ENCODE measurements at regions not wholly inside any gene's neighbourhood (a gene's known extent, or its start where the extent isn't known, plus 50 kb on each side); places are given as distances from the start of the nearest gene placed in this dataset.

DNA sequence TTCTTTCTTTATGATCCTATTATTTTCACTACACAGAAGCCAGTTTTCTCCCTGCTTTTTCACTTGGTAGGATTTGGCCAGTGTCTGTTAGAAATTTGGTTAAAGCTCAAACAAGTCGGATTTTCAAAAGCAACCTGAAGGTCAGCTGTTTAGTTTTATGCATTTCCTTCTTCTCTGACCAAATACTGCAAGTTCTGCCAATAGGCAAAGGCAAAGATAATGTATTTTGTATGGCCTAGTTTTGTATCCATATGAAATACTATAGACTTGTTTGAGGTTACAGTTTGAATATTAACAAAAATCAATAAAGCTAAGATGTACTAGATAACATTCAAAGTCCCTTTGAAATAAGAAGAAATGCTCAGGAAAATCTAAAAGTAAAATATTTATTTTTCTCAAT lies 439.4 kb downstream of the TRIML1 start:
- H3K4me1 Mint-ChIP-seq = no peaks in the 10 kb centered on the region
- H3K4me3 Mint-ChIP-seq = no peak overlapping the region
- no peak for TF ChIP-seq CTCF (IDR thresholded peaks at IDR 0.05; ENCODE audit: unreplicated experiment)
- H3K27ac Mint-ChIP-seq = no peak overlapping the region
- no peaks in the 10 kb centered on the region for H3K36me3 Mint-ChIP-seq
- peaks cover 3% of the 10 kb centered on the region for H3K9me3 Mint-ChIP-seq
- no peaks in the 10 kb centered on the region for H3K27me3 Mint-ChIP-seq (ENCODE audit: low read depth)
- DNase-seq (ENCODE audit: low spot score in 2 of 2, unreplicated experiment in 2 of 2) = no peak

DNA sequence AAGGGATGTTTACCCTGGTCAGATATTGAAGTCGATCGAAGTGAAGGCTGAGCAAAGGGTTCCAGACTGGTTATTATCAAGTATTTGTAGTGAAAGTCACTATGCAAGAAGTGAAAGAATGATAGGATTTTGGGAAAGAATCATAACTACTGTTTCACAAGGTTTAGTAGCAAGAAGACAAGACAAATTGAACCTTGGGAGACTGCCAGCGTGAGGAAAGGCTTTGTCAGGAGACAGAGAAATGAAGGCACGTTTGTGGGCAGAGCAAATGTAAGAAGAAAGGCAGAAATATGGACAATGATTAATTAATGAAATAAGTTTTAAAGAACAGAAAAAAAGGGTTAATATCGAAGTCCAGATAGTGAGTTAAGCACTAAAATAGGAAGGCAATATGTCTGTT lies 456.8 kb downstream of the TRIML1 start:
- Mint-ChIP-seq H3K9me3 (peaks cover 11% of the 10 kb centered on the region), H3K27me3 (ENCODE audit: low read depth) (no peaks in the 10 kb centered on the region), H3K4me3 (no peak overlapping the region), H3K36me3 (no peaks in the 10 kb centered on the region), H3K4me1 (peaks cover 16% of the 10 kb centered on the region), H3K27ac (no peak overlapping the region)
- DNase-seq (ENCODE audit: low spot score in 2 of 2, unreplicated experiment in 2 of 2) = no peak
- no peak for TF ChIP-seq CTCF (IDR thresholded peaks at IDR 0.05; ENCODE audit: unreplicated experiment)

DNA sequence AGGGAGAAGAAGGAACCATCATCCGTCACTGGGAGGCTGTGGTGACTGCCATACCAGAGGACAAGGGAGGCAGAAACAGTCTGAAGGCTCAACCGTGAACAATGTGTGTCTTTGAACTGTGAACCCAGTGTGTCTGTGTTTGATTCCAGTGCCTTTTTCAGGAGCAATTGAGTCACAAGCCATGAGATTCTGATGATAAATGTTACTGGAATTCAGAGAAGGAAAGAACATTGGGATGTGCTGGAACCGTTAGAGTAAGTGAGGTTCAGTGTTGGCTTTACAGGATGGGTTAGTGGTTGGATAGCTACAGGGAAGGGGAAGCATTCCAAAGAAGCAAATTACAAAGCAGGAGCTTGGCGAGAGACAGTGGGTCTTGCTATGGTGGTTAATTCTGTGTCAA lies 464.4 kb downstream of the TRIML1 start:
- no peaks in the 10 kb centered on the region for H3K36me3 Mint-ChIP-seq
- no peak overlapping the region for H3K4me3 Mint-ChIP-seq
- H3K4me1 Mint-ChIP-seq = peaks cover 1% of the 10 kb centered on the region
- H3K27me3 Mint-ChIP-seq (ENCODE audit: low read depth) = peaks cover 2% of the 10 kb centered on the region
- no peak overlapping the region for H3K27ac Mint-ChIP-seq
- no peak for DNase-seq (ENCODE audit: low spot score in 2 of 2, unreplicated experiment in 2 of 2)
- TF ChIP-seq CTCF (IDR thresholded peaks at IDR 0.05; ENCODE audit: unreplicated experiment) = no peak
- peaks cover 15% of the 10 kb centered on the region for H3K9me3 Mint-ChIP-seq

DNA sequence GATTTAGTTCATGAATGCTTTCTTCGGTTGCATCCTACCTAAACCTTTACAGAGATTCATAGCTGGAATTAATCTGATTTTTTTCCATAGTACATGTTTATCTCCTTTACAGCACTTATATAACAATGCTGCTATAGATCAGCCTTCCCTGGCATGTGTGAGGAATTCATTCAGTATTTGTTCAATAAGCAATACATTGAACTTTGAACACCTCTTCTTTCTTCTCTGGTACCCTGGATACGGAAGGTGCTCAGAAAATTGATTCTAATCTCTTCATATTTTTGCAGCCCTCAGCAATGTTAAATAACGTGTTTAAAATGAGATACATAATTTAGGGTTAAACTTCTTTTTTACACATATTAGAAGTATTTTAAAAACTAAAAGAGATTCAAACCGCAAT lies 467.4 kb downstream of the TRIML1 start:
- Mint-ChIP-seq H3K27me3 (ENCODE audit: low read depth) (peaks cover 2% of the 10 kb centered on the region), H3K9me3 (peaks cover 8% of the 10 kb centered on the region), H3K27ac (no peak overlapping the region), H3K4me1 (peaks cover 1% of the 10 kb centered on the region), H3K4me3 (no peak overlapping the region), H3K36me3 (no peaks in the 10 kb centered on the region)
- no peak for DNase-seq (ENCODE audit: low spot score in 2 of 2, unreplicated experiment in 2 of 2)
- no peak for TF ChIP-seq CTCF (IDR thresholded peaks at IDR 0.05; ENCODE audit: unreplicated experiment)

DNA sequence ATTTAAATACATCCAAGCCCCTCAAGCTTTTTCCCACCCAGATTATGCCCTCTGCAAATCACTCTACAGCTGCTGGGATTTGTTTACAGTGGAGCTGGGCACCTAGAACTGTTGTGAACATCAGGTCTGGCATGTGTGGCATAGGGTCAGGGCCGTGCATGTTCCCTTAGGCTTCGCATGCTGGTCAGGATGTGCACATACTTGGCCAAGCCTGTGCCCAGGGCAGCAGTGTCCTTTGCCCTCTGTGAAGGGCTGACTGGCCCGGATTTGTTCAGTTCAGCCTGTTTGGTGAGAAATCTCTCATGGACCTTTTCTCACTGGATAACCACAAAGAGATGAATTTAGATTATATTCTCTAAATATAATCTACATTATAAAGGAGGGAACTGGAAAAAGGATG lies 471.9 kb downstream of the TRIML1 start:
- peaks cover 4% of the 10 kb centered on the region for H3K9me3 Mint-ChIP-seq
- H3K4me1 Mint-ChIP-seq = no peaks in the 10 kb centered on the region
- no peak for TF ChIP-seq CTCF (IDR thresholded peaks at IDR 0.05; ENCODE audit: unreplicated experiment)
- H3K27ac Mint-ChIP-seq = no peak overlapping the region
- H3K4me3 Mint-ChIP-seq = no peak overlapping the region
- H3K36me3 Mint-ChIP-seq = no peaks in the 10 kb centered on the region
- DNase-seq (ENCODE audit: low spot score in 2 of 2, unreplicated experiment in 2 of 2) = no peak
- H3K27me3 Mint-ChIP-seq (ENCODE audit: low read depth) = peaks cover 2% of the 10 kb centered on the region

DNA sequence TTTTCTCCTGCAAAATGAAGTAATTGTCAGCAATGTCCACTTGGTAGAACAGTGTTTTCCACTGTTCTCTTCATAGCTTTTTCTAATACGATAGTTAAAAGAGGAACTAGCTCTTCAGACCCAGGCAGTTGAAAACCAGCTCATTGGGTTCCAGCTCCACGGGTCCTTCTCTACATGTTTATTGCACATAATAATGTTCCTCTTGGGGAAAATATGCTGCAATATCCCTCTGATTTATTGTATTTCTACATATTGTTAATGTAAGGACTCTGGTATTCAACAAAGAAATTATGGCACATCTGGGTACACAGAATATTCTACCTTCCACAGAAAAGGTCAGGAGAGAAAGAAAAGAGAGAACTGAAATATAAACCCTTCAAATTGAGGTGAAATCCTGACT lies 473.4 kb downstream of the TRIML1 start:
- TF ChIP-seq CTCF (IDR thresholded peaks at IDR 0.05; ENCODE audit: unreplicated experiment) = no peak
- no peak for DNase-seq (ENCODE audit: low spot score in 2 of 2, unreplicated experiment in 2 of 2)
- no peak overlapping the region for H3K27ac Mint-ChIP-seq

More for the DNA sequence above, 473.4 kb downstream of the TRIML1 start:
- Mint-ChIP-seq H3K4me3 (no peak overlapping the region), H3K9me3 (peaks cover 8% of the 10 kb centered on the region), H3K4me1 (no peaks in the 10 kb centered on the region), H3K27me3 (ENCODE audit: low read depth) (peaks cover 2% of the 10 kb centered on the region), H3K36me3 (no peaks in the 10 kb centered on the region)
